K562 (cell line): ENCODE measurements at regions not wholly inside any gene's neighbourhood (a gene's known extent, or its start where the extent isn't known, plus 50 kb on each side); places are given as distances from the start of the nearest gene placed in this dataset.

Source experiments
- ATAC-seq: fragments of 200-7000 bp; cut with Tn5 transposase; 3 replicates; pipeline ENCODE4 v1.9.1; 2020; ENCODE audit warnings: moderate library complexity
- BruUV-seq: library from RNA; stranded (reverse); fragments of 400-500 nt; replicated peaks from 2 replicates; lab custom pipeline; 2021; lab: Mats Ljungman, UMichigan
- CTCF ChIA-PET: fragments of 300-600 bp; formaldehyde crosslinking; extraction: SDS; loops from one replicate; lab custom pipeline; 2021; ENCODE audit warnings: low intra/inter-chr PET ratio; lab: Yijun Ruan, JAX
- POLR2A ChIA-PET: fragments of 300-600, 350-650 bp; sonication (Branson Sonifier 250); formaldehyde crosslinking; extraction: SDS; loops from one replicate; lab custom pipeline; 2021; ENCODE audit warnings: antibody characterized with exemption, inconsistent platforms; lab: Yijun Ruan, JAX
- DNase-seq, 4 experiments: peaks; one replicate each; pipeline versions ENCODE4 v3.0.0 to v3.0.0-alpha.2; 2011 to 2018; ENCODE audit warnings: low spot score in 3 of 4, mixed read lengths in 3 of 4; ENCODE audit errors: extremely low read depth in 1 of 4
- FAIRE-seq: peaks from 2 replicates; lab custom pipeline; 2011; peaks lifted over from hg19 to GRCh38; lab: Jason Lieb, UNC
- H2AFZ ChIP-seq: 2 replicates; pipeline ENCODE4 v1.6.0; 2011; ENCODE audit warnings: low read depth, low read length, control low read depth, inconsistent platforms
- H3K27ac ChIP-seq: fragments of 200-600 bp; 3 replicates; pipeline ENCODE4 v1.8.0; 2011; ENCODE audit warnings: low read depth, mild to moderate bottlenecking, control low read depth, inconsistent platforms, low read length, moderate library complexity, mixed read lengths; ENCODE audit errors: extremely low read depth
- H3K27me3 ChIP-seq, 2 experiments: fragments of 300-600 bp in 1 of 2; 2 replicates in 1 of 2; 3 replicates in 1 of 2; pipeline versions ENCODE4 v1.6.0 to v1.8.0; 2011; ENCODE audit warnings: inconsistent platforms in 2 of 2, low read length in 2 of 2, mild to moderate bottlenecking in 1 of 2, mixed read lengths in 1 of 2, moderate library complexity in 1 of 2; ENCODE audit not compliant: control insufficient read depth in 2 of 2, insufficient read depth in 2 of 2
- H3K36me3 ChIP-seq: fragments of 300-600 bp; 3 replicates; pipeline ENCODE4 v1.8.0; 2011; ENCODE audit warnings: mild to moderate bottlenecking, low read length, inconsistent platforms; ENCODE audit not compliant: control insufficient read depth, insufficient read depth
- H3K4me1 ChIP-seq, 2 experiments: fragments of 200-600 bp in 1 of 2; replicated peaks in 1 of 2; 2 replicates in 1 of 2; 3 replicates in 1 of 2; pipeline versions ENCODE4 v1.5.1 to v1.8.0; 2011; ENCODE audit warnings: inconsistent platforms in 2 of 2, low read length in 2 of 2, mild to moderate bottlenecking in 1 of 2, mixed read lengths in 1 of 2, moderate library complexity in 1 of 2; ENCODE audit not compliant: control insufficient read depth in 2 of 2, insufficient read depth in 2 of 2
- H3K4me2 ChIP-seq: 2 replicates; pipeline ENCODE4 v1.6.1; 2011; ENCODE audit warnings: low read length, control low read depth, inconsistent platforms, mixed read lengths; ENCODE audit not compliant: insufficient read depth
- H3K4me3 ChIP-seq: fragments of 200-600 bp; sonication (generic), shearing (Covaris generic); 2 replicates; pipeline ENCODE4 v1.5.1; 2016; ENCODE audit warnings: control low read depth, inconsistent platforms
- H3K79me2 ChIP-seq: fragments of 200-600 bp; 3 replicates; pipeline ENCODE4 v1.8.0; 2011; ENCODE audit warnings: low read length, inconsistent platforms; ENCODE audit not compliant: control insufficient read depth, insufficient read depth
- H3K9ac ChIP-seq, 2 experiments: 2 replicates each; pipeline versions ENCODE4 v1.6.0 to v1.6.1; 2011; ENCODE audit warnings: low read depth in 2 of 2, low read length in 2 of 2, control low read depth in 1 of 2, inconsistent platforms in 1 of 2, mild to moderate bottlenecking in 1 of 2, mixed read lengths in 1 of 2; ENCODE audit not compliant: insufficient read depth in 1 of 2
- H3K9me1 ChIP-seq: one replicate; pipeline ENCODE4 v1.6.0; 2011; ENCODE audit warnings: inconsistent platforms, mild to moderate bottlenecking, low read length, moderate library complexity; ENCODE audit not compliant: control insufficient read depth, insufficient read depth
- H3K9me3 ChIP-seq: replicated peaks from 2 replicates; pipeline ENCODE4 v1.5.1; 2011; ENCODE audit warnings: low read depth, low read length, inconsistent platforms; ENCODE audit not compliant: control insufficient read depth, insufficient read depth
- H4K20me1 ChIP-seq: replicated peaks from 2 replicates; pipeline ENCODE4 v1.6.1; 2011; ENCODE audit warnings: low read length, inconsistent platforms, mixed read lengths; ENCODE audit not compliant: control insufficient read depth, insufficient read depth
- CXXC5 ChIP-seq: fragments of 250-450 bp; sonication (Bioruptor Pico); IDR thresholded peaks from 2 replicates; pipeline ENCODE4 v1.8.0; 2022; ENCODE audit warnings: inconsistent platforms, mild to moderate bottlenecking, moderate library complexity
- EZH2 ChIP-seq: IDR thresholded peaks from 2 replicates; pipeline ENCODE4 v1.6.1; 2012; ENCODE audit warnings: low read depth, mild to moderate bottlenecking, inconsistent platforms, low read length, borderline replicate concordance
- HDAC8 ChIP-seq: fragments of 450-650 bp; IDR thresholded peaks from 2 replicates; pipeline ENCODE4 v1.6.1; 2016; ENCODE audit warnings: mild to moderate bottlenecking, missing genetic modification characterization, moderate library complexity, missing compliant biosample characterization
- IRF2 ChIP-seq: sonication (generic); formaldehyde crosslinking; IDR thresholded peaks from 2 replicates; pipeline ENCODE4 v1.8.1; 2022; ENCODE audit warnings: mild to moderate bottlenecking, missing genetic modification reagents
- KHSRP ChIP-seq: fragments of 450-650 bp; IDR thresholded peaks from 2 replicates; pipeline ENCODE4 v1.6.1; 2017
- MCM3 ChIP-seq: fragments of 450-650 bp; IDR thresholded peaks from 2 replicates; pipeline ENCODE4 v1.6.1; 2016
- MED1 ChIP-seq: sonication (generic); formaldehyde crosslinking; IDR thresholded peaks from 2 replicates; pipeline ENCODE4 v1.8.1; 2023; ENCODE audit warnings: missing genetic modification reagents, borderline replicate concordance
- NFIC ChIP-seq: fragments of 450-650 bp; IDR thresholded peaks from 2 replicates; pipeline ENCODE4 v1.6.1; 2017; ENCODE audit warnings: mild to moderate bottlenecking, inconsistent platforms
- POLR3A ChIP-seq: IDR thresholded peaks from 2 replicates; pipeline ENCODE4 v1.6.1; 2011; ENCODE audit warnings: borderline replicate concordance, mild to moderate bottlenecking, moderate library complexity; ENCODE audit not compliant: insufficient read length, insufficient read depth; ENCODE audit errors: extremely low read depth
- SETDB1 ChIP-seq: IDR thresholded peaks from one replicate; pipeline ENCODE4 v1.6.1; 2012; ENCODE audit warnings: low read length, control low read depth, inconsistent platforms
- TAF7 ChIP-seq: fragments of 450-650 bp; IDR thresholded peaks from 2 replicates; pipeline ENCODE4 v1.6.1; 2016; ENCODE audit warnings: missing genetic modification characterization, missing compliant biosample characterization
- TCF7 ChIP-seq: sonication (generic); IDR thresholded peaks from 2 replicates; pipeline ENCODE4 v1.6.1; 2016; ENCODE audit warnings: antibody characterized with exemption, borderline replicate concordance
- XRCC3 ChIP-seq: fragments of 450-650 bp; IDR thresholded peaks from 2 replicates; pipeline ENCODE4 v1.6.1; 2017; ENCODE audit warnings: mild to moderate bottlenecking, moderate library complexity
- ZFX ChIP-seq: sonication (generic); formaldehyde crosslinking; IDR thresholded peaks from 2 replicates; pipeline ENCODE4 v1.8.0; 2022; ENCODE audit warnings: mild to moderate bottlenecking, missing genetic modification reagents, moderate library complexity
- ZNF23 ChIP-seq: fragments of 250-450 bp; sonication (Bioruptor Pico); IDR thresholded peaks from 2 replicates; pipeline ENCODE4 v1.4.0; 2020; ENCODE audit warnings: mild to moderate bottlenecking
- ZNF354B ChIP-seq: fragments of 250-450 bp; sonication (Bioruptor Pico); IDR thresholded peaks from 2 replicates; pipeline ENCODE4 v1.4.0; 2020
- ZNF695 ChIP-seq: fragments of 450-650 bp; formaldehyde crosslinking; IDR thresholded peaks from 2 replicates; pipeline ENCODE4 v1.4.0; 2020; ENCODE audit warnings: mild to moderate bottlenecking, moderate library complexity
- in situ Hi-C: fragments of 300-500 bp; cut with MboI; formaldehyde crosslinking; loops from 4 replicates; pipeline ENCODE4 v1.15.0; 2018; ENCODE audit warnings: inconsistent platforms, mixed read lengths
- intact Hi-C: fragments of 100-400 bp; cut with micrococcal nuclease; formaldehyde crosslinking; loops from 2 replicates; pipeline ENCODE4 v1.14.2; 2022
- TF ChIP-seq, protein P1 (sequence below): fragments of 250-450 bp; sonication (Bioruptor Pico); IDR thresholded peaks from 2 replicates; pipeline ENCODE4 v1.8.0; 2021; ENCODE audit warnings: moderate library complexity, mild to moderate bottlenecking, inconsistent platforms
- TF ChIP-seq, protein P2 (sequence below): sonication (generic); formaldehyde crosslinking; IDR thresholded peaks from 2 replicates; pipeline ENCODE4 v1.8.0; 2022; ENCODE audit warnings: missing genetic modification reagents, mild to moderate bottlenecking, borderline replicate concordance
- TF ChIP-seq, protein P3 (sequence below): sonication (generic); formaldehyde crosslinking; IDR thresholded peaks from 2 replicates; pipeline ENCODE4 v1.8.0; 2022; ENCODE audit warnings: mild to moderate bottlenecking, missing genetic modification reagents

DNA sequence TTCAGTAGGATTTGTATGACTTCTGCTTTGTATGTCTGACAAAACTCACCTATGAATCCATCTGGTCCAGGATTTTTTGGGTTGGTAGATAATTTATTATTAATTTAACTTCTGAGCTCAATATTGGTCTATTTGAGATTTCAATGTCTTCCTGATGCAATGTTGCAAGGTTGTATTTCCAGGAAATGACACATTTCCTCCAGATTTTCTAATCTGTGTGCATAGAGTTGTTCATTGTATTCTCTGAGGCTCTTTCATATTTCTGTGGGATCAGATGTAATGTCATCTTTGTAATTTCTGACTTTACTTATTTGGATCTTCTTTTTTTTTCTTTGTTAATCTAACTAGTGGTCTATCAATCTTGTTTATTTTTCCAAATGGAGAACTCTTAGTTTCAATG, 584.7 kb upstream of the SETBP1 start:
- H3K27ac ChIP-seq = no peak overlapping the region
- no peak overlapping the region for H3K9ac ChIP-seq
- no peaks in the 10 kb centered on the region for H4K20me1 ChIP-seq
- intact Hi-C loops = no loop called here
- POLR2A ChIA-PET = no interaction called here
- no peak for FAIRE-seq
- TF ChIP-seq SETDB1 = no peak
- TF ChIP-seq IRF2 (CRISPR knock-in tag) = no peak
- no peak for TF ChIP-seq CXXC5 (CRISPR knock-in tag)
- no peak for TF ChIP-seq HDAC8 (tag)
- TF ChIP-seq KHSRP = no peak
- TF ChIP-seq, protein P1, sequence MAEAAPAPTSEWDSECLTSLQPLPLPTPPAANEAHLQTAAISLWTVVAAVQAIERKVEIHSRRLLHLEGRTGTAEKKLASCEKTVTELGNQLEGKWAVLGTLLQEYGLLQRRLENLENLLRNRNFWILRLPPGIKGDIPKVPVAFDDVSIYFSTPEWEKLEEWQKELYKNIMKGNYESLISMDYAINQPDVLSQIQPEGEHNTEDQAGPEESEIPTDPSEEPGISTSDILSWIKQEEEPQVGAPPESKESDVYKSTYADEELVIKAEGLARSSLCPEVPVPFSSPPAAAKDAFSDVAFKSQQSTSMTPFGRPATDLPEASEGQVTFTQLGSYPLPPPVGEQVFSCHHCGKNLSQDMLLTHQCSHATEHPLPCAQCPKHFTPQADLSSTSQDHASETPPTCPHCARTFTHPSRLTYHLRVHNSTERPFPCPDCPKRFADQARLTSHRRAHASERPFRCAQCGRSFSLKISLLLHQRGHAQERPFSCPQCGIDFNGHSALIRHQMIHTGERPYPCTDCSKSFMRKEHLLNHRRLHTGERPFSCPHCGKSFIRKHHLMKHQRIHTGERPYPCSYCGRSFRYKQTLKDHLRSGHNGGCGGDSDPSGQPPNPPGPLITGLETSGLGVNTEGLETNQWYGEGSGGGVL = no peak
- TF ChIP-seq, protein P2, sequence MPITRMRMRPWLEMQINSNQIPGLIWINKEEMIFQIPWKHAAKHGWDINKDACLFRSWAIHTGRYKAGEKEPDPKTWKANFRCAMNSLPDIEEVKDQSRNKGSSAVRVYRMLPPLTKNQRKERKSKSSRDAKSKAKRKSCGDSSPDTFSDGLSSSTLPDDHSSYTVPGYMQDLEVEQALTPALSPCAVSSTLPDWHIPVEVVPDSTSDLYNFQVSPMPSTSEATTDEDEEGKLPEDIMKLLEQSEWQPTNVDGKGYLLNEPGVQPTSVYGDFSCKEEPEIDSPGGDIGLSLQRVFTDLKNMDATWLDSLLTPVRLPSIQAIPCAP (CRISPR knock-in tag) = no peak
- no peak for TF ChIP-seq ZNF354B (CRISPR knock-in tag)
- no peak for TF ChIP-seq POLR3A
- TF ChIP-seq, protein P3, sequence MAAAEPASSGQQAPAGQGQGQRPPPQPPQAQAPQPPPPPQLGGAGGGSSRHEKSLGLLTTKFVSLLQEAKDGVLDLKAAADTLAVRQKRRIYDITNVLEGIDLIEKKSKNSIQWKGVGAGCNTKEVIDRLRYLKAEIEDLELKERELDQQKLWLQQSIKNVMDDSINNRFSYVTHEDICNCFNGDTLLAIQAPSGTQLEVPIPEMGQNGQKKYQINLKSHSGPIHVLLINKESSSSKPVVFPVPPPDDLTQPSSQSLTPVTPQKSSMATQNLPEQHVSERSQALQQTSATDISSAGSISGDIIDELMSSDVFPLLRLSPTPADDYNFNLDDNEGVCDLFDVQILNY (CRISPR knock-in tag) = no peak
- no peak for TF ChIP-seq ZFX (CRISPR knock-in tag)
- TF ChIP-seq TCF7 = no peak
- no peak for TF ChIP-seq TAF7 (tag)
- TF ChIP-seq ZNF695 = no peak
- TF ChIP-seq XRCC3 = no peak
- TF ChIP-seq ZNF23 (CRISPR knock-in tag) = no peak
- TF ChIP-seq NFIC = no peak
- TF ChIP-seq MED1 (CRISPR knock-in tag) = no peak
- no peak for TF ChIP-seq EZH2
- TF ChIP-seq MCM3 = no peak
- TF ChIP-seq, all 486 proteins: peak for 0
- H3K36me3 ChIP-seq = no peaks in the 10 kb centered on the region
- in situ Hi-C loops = no loop called here
- no peak for ATAC-seq
- no peak for DNase-seq
- H3K4me1 ChIP-seq = no peaks in the 10 kb centered on the region
- no peaks in the 10 kb centered on the region for H3K9me1 ChIP-seq
- no peaks in the 10 kb centered on the region for H3K9me3 ChIP-seq
- BruUV-seq = no TSS peak
- H3K4me2 ChIP-seq = no peak overlapping the region
- no peaks in the 10 kb centered on the region for H3K27me3 ChIP-seq
- no peak overlapping the region for H2AFZ ChIP-seq
- CTCF ChIA-PET = no interaction called here
- no peaks in the 10 kb centered on the region for H3K79me2 ChIP-seq
- H3K4me3 ChIP-seq = no peak overlapping the region
